SK-N-SH treated with all-trans-retinoic acid at 6 μM for 48 hours (cell line): ENCODE measurements at regions not wholly inside any gene's neighbourhood (a gene's known extent, or its start where the extent isn't known, plus 50 kb on each side); places are given as distances from the start of the nearest gene placed in this dataset.

ENCODE experiments used
- ATAC-seq: fragments of 200-7000 bp; cut with Tn5 transposase; 3 replicates; pipeline ENCODE4 v1.9.1; 2020; ENCODE audit warnings: mild to moderate bottlenecking, moderate library complexity
- ARNTL ChIP-seq: fragments of 450-650 bp; formaldehyde crosslinking; IDR thresholded peaks from 2 replicates; pipeline ENCODE4 v1.5.0; 2020; ENCODE audit warnings: low read depth, mild to moderate bottlenecking, moderate library complexity, borderline replicate concordance
- BACH2 ChIP-seq: fragments of 250-450 bp; sonication (Bioruptor Pico); IDR thresholded peaks from 2 replicates; pipeline ENCODE4 v1.9.0; 2021; ENCODE audit warnings: mild to moderate bottlenecking, borderline replicate concordance
- CSDC2 ChIP-seq: fragments of 250-450 bp; sonication (Bioruptor Pico); IDR thresholded peaks from 2 replicates; pipeline ENCODE4 v1.5.0; 2020; ENCODE audit warnings: mild to moderate bottlenecking, moderate library complexity
- ESRRG ChIP-seq: fragments of 250-450 bp; sonication (Bioruptor Pico); IDR thresholded peaks from 2 replicates; pipeline ENCODE4 v1.6.1; 2021; ENCODE audit warnings: mild to moderate bottlenecking
- GLIS3 ChIP-seq: fragments of 250-450 bp; sonication (Bioruptor Pico); IDR thresholded peaks from 2 replicates; pipeline ENCODE4 v1.5.0; 2020; ENCODE audit warnings: mild to moderate bottlenecking, moderate library complexity
- OSR1 ChIP-seq: fragments of 250-450 bp; sonication (Bioruptor Pico); IDR thresholded peaks from 2 replicates; pipeline ENCODE4 v1.8.0; 2022; ENCODE audit warnings: moderate library complexity, mild to moderate bottlenecking, inconsistent platforms
- RARB ChIP-seq: fragments of 250-450 bp; sonication (Bioruptor Pico); IDR thresholded peaks from 2 replicates; pipeline ENCODE4 v1.8.0; 2021; ENCODE audit warnings: mild to moderate bottlenecking, moderate library complexity
- TCF4 ChIP-seq: fragments of 250-450 bp; sonication (Bioruptor Pico); IDR thresholded peaks from 2 replicates; pipeline ENCODE4 v1.8.0; 2021; ENCODE audit warnings: mild to moderate bottlenecking, moderate library complexity, borderline replicate concordance
- TOX ChIP-seq: fragments of 250-450 bp; sonication (Bioruptor Pico); IDR thresholded peaks from 2 replicates; pipeline ENCODE4 v1.8.0; 2021; ENCODE audit warnings: mild to moderate bottlenecking, moderate library complexity, borderline replicate concordance
- ZC3H10 ChIP-seq: fragments of 250-450 bp; sonication (Bioruptor Pico); IDR thresholded peaks from 2 replicates; pipeline ENCODE4 v1.5.1; 2021; ENCODE audit warnings: mild to moderate bottlenecking, moderate library complexity
- ZFP3 ChIP-seq: fragments of 250-450 bp; sonication (Bioruptor Pico); IDR thresholded peaks from 2 replicates; pipeline ENCODE4 v1.5.0; 2020; ENCODE audit warnings: mild to moderate bottlenecking, moderate library complexity
- ZFP30 ChIP-seq: fragments of 450-650 bp; formaldehyde crosslinking; IDR thresholded peaks from 2 replicates; pipeline ENCODE4 v1.5.0; 2022; ENCODE audit warnings: mild to moderate bottlenecking, moderate library complexity
- ZNF565 ChIP-seq: fragments of 450-650 bp; formaldehyde crosslinking; conservative IDR thresholded peaks from 2 replicates; pipeline ENCODE4 v1.5.0; 2020; ENCODE audit warnings: low read depth, mild to moderate bottlenecking, moderate library complexity
- ZNF70 ChIP-seq: fragments of 450-650 bp; formaldehyde crosslinking; IDR thresholded peaks from 2 replicates; pipeline ENCODE4 v1.5.0; 2020; ENCODE audit warnings: mild to moderate bottlenecking, moderate library complexity
- ZNF8 ChIP-seq: fragments of 450-650 bp; formaldehyde crosslinking; IDR thresholded peaks from 2 replicates; pipeline ENCODE4 v1.5.0; 2020; ENCODE audit warnings: mild to moderate bottlenecking, moderate library complexity
- TF ChIP-seq, protein P1 (sequence below): fragments of 250-450 bp; sonication (Bioruptor Pico); IDR thresholded peaks from 2 replicates; pipeline ENCODE4 v1.8.0; 2020; ENCODE audit warnings: mild to moderate bottlenecking, moderate library complexity, borderline replicate concordance
- TF ChIP-seq, protein P2 (sequence below): fragments of 250-450 bp; sonication (Bioruptor Pico); IDR thresholded peaks from 2 replicates; pipeline ENCODE4 v1.5.1; 2020; ENCODE audit warnings: low read depth, mild to moderate bottlenecking, moderate library complexity
- TF ChIP-seq, protein P3 (sequence below): fragments of 250-450 bp; sonication (Bioruptor Pico); IDR thresholded peaks from 2 replicates; pipeline ENCODE4 v1.5.1; 2021; ENCODE audit warnings: mild to moderate bottlenecking, moderate library complexity
- TF ChIP-seq, protein P4 (sequence below): fragments of 250-450 bp; sonication (Bioruptor Pico); IDR thresholded peaks from 2 replicates; pipeline ENCODE4 v1.5.0; 2020; ENCODE audit warnings: mild to moderate bottlenecking, moderate library complexity

DNA sequence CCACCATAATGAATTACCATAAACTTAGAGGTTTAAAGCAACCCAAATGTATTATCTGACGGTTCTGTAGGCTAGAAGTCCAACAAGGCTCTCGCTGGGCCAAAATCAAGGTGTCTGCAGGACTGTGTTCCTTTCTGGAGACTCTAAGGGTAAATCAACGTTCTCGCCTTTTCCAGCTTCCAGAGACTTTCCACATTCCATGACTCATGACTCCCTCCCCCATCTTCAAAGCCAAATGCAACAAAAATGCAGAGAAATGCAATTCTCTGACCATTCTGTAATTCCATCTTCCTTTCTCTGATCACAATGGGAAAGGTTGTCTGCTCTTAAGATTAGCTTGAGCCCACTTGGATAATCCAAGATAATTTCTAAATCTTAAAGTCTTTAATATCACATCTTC lies 287.1 kb downstream of the LTN1 start (continued):
- TF ChIP-seq, protein P1, sequence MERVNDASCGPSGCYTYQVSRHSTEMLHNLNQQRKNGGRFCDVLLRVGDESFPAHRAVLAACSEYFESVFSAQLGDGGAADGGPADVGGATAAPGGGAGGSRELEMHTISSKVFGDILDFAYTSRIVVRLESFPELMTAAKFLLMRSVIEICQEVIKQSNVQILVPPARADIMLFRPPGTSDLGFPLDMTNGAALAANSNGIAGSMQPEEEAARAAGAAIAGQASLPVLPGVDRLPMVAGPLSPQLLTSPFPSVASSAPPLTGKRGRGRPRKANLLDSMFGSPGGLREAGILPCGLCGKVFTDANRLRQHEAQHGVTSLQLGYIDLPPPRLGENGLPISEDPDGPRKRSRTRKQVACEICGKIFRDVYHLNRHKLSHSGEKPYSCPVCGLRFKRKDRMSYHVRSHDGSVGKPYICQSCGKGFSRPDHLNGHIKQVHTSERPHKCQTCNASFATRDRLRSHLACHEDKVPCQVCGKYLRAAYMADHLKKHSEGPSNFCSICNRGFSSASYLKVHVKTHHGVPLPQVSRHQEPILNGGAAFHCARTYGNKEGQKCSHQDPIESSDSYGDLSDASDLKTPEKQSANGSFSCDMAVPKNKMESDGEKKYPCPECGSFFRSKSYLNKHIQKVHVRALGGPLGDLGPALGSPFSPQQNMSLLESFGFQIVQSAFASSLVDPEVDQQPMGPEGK = no peak
- TF ChIP-seq, protein P2, sequence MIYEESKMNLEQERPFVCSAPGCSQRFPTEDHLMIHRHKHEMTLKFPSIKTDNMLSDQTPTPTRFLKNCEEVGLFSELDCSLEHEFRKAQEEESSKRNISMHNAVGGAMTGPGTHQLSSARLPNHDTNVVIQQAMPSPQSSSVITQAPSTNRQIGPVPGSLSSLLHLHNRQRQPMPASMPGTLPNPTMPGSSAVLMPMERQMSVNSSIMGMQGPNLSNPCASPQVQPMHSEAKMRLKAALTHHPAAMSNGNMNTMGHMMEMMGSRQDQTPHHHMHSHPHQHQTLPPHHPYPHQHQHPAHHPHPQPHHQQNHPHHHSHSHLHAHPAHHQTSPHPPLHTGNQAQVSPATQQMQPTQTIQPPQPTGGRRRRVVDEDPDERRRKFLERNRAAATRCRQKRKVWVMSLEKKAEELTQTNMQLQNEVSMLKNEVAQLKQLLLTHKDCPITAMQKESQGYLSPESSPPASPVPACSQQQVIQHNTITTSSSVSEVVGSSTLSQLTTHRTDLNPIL (CRISPR knock-in tag) = no peak

DNA sequence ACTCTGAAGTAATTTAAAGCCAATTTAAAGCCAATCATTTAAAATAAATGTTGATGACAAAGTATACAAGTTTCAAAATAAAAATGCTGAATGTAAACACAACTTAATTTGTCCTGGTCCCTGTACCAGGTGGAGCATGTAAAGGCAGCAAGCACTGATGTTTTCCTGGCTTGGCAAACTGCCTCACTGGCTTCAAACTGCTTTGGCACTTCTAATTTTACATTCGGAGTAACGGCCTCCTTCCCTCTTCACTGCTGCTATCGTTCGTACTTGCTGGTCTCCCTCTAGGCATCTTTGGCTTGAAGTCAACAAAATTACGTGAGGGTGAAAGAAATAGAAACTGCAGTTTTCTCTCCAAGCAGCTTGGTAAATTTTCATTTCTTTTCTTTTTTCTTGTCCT lies 287.9 kb downstream of the LTN1 start:
- ATAC-seq = no peak
- no peak for TF ChIP-seq ZNF565

DNA sequence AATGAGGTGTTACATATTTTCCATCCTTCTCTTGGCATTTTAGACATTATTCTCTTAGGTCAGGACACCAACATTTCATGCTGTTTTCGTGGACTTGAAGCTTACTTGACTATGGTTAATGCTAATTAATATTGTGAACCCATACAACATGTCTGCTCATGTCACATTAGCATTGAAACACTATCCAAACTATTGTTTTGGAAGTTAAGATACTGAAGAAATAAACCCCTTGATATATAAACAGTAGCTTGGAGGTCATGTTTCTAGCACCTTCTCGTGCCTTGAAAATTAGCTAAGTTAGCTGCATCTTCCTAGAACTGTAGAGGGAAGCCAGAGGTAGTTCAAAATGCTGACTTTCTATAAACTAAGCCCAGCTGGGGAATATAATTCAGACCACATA lies 288.8 kb downstream of the LTN1 start:
- no peak for TF ChIP-seq ZC3H10 (CRISPR knock-in tag)
- TF ChIP-seq ZFP3 = no peak
- no peak for TF ChIP-seq ESRRG (CRISPR knock-in tag)
- no peak for TF ChIP-seq ZFP30 (CRISPR knock-in tag)
- TF ChIP-seq ZNF8 (CRISPR knock-in tag) = no peak
- no peak for TF ChIP-seq RARB (CRISPR knock-in tag)
- TF ChIP-seq, protein P3, sequence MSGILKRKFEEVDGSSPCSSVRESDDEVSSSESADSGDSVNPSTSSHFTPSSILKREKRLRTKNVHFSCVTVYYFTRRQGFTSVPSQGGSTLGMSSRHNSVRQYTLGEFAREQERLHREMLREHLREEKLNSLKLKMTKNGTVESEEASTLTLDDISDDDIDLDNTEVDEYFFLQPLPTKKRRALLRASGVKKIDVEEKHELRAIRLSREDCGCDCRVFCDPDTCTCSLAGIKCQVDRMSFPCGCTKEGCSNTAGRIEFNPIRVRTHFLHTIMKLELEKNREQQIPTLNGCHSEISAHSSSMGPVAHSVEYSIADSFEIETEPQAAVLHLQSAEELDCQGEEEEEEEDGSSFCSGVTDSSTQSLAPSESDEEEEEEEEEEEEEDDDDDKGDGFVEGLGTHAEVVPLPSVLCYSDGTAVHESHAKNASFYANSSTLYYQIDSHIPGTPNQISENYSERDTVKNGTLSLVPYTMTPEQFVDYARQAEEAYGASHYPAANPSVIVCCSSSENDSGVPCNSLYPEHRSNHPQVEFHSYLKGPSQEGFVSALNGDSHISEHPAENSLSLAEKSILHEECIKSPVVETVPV (CRISPR knock-in tag) = no peak
- TF ChIP-seq BACH2 (CRISPR knock-in tag) = no peak
- no peak for TF ChIP-seq ARNTL (CRISPR knock-in tag)
- no peak for TF ChIP-seq ZNF70 (CRISPR knock-in tag)
- TF ChIP-seq GLIS3 = no peak
- no peak for TF ChIP-seq TCF4
- no peak for TF ChIP-seq OSR1
- no peak for ATAC-seq

DNA sequence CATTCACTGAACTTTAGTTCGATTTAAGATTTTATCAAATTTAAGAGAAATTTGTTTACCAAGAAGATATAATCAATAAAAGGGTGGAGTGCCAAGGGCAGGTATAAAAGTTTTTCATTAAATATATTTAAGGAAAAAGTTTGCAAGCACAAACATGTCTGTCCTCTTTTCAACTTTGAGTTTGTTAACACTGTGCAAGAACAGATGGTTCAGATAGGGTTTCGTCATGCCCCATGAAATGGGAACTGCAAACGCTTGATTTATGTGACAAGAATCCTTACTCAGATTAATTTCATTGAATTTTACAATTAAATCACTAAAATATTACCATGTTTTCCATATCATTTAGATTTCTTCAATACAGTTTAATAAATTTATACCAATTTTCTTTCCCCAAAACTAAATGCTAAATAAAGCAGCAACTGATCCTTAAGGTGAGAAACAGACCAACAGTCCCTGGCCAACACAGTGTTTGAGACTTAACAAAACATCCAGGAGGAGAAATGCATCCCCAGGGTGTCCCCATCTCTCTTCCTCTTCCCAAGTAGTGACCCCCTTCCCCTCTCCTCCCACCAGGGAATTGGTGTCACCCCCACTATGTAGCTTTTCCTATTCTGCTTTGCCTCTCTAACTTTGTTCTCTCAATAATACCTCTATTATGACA lies 292.9 kb downstream of the LTN1 start:
- TF ChIP-seq ZNF565 (no peak), ARNTL (CRISPR knock-in tag) (no peak), TCF4 (no peak), TOX (no peak), ZFP30 (CRISPR knock-in tag) (no peak), CSDC2 (no peak), OSR1 (no peak)
- TF ChIP-seq, protein P3 (CRISPR knock-in tag) = no peak
- TF ChIP-seq, protein P1 = no peak
- TF ChIP-seq, protein P4, sequence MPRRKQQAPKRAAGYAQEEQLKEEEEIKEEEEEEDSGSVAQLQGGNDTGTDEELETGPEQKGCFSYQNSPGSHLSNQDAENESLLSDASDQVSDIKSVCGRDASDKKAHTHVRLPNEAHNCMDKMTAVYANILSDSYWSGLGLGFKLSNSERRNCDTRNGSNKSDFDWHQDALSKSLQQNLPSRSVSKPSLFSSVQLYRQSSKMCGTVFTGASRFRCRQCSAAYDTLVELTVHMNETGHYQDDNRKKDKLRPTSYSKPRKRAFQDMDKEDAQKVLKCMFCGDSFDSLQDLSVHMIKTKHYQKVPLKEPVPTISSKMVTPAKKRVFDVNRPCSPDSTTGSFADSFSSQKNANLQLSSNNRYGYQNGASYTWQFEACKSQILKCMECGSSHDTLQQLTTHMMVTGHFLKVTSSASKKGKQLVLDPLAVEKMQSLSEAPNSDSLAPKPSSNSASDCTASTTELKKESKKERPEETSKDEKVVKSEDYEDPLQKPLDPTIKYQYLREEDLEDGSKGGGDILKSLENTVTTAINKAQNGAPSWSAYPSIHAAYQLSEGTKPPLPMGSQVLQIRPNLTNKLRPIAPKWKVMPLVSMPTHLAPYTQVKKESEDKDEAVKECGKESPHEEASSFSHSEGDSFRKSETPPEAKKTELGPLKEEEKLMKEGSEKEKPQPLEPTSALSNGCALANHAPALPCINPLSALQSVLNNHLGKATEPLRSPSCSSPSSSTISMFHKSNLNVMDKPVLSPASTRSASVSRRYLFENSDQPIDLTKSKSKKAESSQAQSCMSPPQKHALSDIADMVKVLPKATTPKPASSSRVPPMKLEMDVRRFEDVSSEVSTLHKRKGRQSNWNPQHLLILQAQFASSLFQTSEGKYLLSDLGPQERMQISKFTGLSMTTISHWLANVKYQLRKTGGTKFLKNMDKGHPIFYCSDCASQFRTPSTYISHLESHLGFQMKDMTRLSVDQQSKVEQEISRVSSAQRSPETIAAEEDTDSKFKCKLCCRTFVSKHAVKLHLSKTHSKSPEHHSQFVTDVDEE (CRISPR knock-in tag) = no peak
- no peak for ATAC-seq
